ENCODE measurements at regions not wholly inside any gene's neighbourhood (a gene's known extent, or its start where the extent isn't known, plus 50 kb on each side); places are given as distances from the start of the nearest gene placed in this dataset.

DNA sequence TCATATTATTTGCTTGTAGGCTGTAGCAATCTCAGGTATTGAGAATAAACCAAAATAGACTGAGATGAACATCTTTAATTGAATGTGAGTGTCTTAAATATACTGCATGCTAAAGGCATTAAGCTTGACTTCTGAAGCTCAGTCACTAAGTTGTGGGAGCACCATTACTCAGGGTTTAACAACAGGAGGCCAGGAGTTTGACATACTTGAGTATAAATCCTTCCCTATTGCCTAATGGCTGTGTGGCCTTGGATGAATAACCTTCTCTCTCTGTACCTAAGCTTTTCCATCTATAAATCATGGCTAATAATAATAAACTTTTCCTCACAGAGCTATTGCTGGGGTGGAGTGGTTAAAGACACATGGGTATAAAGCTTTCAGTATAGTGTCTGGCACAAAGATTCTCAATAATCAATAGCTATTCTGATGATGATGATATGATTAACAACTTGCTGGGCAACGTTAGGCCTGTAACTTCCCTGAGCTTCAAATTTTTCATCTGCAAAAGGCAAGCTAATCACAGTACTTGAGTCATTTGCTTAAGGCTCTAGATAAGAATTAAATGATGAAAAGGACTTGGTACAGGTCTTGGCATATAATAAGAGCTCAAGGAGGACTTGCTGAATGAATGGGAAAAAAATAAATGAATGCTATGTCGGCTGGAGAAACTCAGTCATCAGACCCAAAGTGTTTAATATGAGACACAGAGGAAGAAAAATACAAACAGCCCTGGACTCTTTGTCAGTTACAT lies 174.0 kb upstream of the IL12B start:
- no peak for TF ChIP-seq CTCF (IDR thresholded peaks at IDR 0.05)
- TF ChIP-seq POLR2A (IDR thresholded peaks at IDR 0.05) = no peak

All from uterus (tissue), 2 donors.